T-helper 2 cell (primary cell): ENCODE measurements at regions not wholly inside any gene's neighbourhood (a gene's known extent, or its start where the extent isn't known, plus 50 kb on each side); places are given as distances from the start of the nearest gene placed in this dataset.
A peak's percentile ranks its signal among the peaks of the same experiment; 100 is the strongest.
"Not testable (repeated sequence)": the region's sequence is repeated elsewhere in the genome, so short reads cannot be mapped to it uniquely, and the experiment has no call there.

ENCODE experiments used
- DNase-seq, 5 experiments: peaks; one replicate each; pipeline versions ENCODE4 v3.0.0 to v3.0.0-alpha.2; 2012 to 2022

DNA sequence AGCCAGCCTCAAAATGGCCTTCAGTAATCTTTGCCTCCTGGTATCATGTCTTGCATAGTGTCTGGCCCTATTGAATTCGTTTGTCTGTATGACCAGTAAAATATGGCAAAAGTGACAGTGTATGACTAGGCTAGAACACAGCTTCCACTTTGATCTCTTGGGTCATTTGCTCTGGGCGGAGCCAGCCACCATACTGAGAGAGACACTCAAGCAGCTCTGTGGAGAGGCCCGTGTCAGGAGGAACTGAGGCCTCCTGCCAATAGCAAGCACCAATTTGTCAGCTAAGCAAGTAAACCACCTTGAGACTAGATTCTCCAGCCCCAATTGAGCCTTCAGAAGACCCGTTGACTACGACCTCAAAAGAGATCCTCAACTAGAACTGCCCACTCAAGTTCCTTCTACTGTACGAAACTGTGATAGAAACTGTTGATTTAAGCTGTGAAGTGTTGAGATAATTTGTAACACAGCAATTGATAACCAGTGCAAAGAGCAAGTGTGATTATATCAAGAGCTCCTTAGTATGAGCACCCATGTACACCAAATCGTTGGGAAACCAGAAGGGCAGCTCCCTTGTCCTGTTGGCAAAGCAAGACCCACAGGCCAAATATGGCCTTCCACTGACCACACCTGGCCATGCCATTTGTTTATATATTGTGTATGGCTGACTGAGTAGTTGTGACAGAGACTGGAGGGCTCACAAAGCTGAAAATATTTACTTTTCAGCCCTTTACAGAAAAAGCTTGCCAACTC is 52.7 kb upstream of the SERBP1 start:
- no peak for DNase-seq

DNA sequence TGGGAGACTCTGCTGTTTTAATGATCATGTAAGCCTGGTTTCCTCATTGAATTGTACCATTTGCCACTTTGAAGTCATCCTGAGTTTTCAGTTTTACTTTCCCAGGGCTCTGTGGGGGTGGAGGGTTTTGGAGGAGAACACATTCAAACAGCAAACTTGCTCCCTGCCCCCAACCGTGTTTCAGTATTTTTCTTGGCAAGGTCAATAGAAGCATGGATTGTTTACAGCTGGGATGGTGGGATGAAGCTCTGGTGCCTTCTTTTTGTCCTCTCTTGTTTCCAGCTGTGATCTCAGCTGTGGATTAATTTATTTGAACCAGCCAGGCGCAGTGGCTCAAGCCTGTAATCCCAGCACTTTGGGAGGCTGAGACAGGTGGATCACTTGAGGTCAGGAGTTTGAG is 54.3 kb upstream of the SERBP1 start:
- DNase-seq: no peak

DNA sequence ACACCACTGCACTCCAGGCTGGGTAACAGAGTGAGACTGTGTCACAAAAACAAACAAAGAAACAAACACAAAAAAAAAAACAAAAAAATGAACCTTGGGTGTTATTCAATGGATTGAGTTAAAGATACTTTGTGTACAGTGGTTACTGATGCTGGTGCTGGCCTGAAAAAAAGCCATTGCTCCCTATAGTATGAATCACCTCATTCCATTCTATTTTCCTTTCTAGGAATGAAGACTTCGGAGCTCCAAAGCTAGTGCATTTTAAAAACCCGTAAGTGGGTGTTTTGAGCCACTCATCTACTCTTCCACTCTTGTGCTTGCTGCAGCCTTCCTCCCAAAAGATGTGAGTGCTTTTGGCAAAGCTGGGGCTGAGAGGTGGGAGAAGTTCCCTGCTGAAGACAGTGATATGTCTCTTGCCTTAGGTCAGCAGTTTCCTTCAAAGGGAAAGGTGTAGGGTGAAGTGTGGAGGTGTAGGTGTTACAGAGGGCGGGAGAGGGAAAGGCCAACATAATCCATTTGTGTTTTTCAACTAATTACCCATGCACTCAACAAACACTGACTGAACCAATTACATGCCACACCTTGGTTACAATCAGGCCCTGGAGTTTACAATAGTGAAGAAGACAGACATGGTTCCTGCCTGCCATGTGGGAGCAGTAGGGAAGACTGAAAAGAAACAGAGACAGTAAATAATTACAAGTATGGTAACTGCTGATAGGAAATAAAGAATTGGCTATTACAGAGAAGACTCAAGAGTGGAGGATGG is 55.0 kb upstream of the SERBP1 start:
- DNase-seq: no peak

DNA sequence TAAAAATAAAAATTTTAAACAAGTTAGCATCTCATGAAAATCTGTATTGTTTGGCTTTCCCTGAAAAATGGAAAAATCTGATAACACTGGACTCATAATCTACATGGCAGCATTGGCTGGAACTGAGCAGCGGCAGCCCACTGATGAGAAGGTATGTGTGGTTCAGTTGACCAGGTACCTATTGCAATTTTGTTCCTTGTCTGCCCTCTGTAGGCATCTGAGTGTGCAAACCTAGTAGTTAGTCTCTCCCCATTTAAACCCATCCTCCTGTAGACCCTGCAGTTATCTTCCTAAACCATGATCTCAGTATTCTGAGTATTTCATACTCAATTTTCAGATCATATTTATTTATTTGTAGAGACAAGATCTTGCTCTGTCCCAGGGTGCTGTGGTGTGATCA is 59.4 kb upstream of the SERBP1 start:
- DNase-seq: peak in 1 of 5 experiments; percentile 13

DNA sequence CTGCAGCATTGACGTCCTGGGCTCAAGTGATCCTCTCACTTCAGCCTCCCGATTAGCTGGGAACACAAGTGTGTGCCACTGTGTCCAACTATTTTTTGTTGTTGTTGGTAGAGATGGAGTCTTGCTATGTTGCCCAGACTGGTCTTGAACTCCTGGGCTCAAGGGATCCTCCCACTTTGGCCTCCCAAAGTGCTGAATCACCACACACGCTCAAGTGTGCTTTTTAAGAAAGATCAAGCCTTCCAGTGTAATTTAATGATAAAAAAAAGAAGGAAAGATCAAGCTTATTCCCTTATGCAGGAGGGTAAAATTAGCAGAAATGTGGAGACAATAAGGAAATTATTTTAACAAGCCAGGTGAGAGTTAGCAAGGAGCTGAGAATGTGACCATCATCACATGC is 61.1 kb upstream of the SERBP1 start:
- no peak for DNase-seq

DNA sequence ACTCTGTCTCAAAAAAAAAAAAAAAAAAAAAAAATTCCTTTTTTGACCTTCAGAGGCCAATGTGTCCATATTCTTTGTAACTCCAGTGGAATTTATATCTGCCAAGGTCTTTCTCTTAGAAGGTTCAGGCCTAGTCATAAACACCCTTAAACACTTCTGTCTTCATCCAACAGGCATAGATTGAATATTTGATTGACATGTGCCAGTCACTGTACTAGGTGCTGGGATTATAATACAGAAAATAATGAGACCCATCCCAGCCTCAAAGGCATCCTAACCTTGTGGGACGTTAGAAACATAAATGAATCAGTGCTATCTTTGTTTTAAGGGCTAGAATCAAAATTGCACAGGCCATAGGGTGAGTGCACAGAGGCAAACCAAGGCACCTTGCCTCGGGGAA is 62.9 kb upstream of the SERBP1 start:
- DNase-seq: no peak

DNA sequence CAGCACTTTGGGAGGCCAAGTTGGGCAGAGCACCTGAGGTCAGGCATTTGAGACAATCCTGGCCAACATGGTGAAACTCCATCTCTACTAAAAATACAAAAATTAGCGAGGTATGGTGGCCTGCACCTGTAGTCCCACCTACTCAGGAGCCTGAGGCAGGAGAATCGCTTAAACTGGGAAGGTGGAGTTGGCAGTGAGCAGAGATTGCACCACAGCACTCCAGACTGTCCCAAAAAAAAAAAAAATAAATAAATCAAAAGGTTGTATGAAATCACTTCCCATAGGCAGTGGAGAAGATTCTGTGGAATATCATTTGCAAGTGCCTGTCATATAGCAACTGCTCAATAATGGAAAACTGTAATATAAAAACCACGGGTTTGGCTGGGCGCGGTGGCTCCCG is 65.1 kb upstream of the SERBP1 start:
- DNase-seq: no peak

DNA sequence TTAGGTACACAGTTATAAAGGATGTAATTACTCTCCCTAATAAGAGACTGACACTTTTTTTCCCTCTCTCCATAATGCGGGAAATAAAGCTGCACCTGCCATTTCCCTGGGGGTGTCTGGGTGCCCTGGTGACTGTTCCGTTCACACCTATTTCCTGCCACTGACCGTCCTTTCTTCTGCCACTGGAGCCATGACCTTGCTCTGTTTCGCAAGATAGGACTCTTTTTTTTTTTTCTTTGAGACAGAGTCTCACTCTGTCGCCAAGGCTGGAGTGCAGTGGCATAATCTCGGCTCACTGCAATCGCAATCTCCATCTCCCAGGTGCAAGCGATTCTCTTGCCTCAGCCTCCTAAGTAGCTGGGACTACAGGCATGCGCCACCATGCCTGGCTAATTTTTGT is 66.1 kb upstream of the SERBP1 start:
- no peak for DNase-seq

DNA sequence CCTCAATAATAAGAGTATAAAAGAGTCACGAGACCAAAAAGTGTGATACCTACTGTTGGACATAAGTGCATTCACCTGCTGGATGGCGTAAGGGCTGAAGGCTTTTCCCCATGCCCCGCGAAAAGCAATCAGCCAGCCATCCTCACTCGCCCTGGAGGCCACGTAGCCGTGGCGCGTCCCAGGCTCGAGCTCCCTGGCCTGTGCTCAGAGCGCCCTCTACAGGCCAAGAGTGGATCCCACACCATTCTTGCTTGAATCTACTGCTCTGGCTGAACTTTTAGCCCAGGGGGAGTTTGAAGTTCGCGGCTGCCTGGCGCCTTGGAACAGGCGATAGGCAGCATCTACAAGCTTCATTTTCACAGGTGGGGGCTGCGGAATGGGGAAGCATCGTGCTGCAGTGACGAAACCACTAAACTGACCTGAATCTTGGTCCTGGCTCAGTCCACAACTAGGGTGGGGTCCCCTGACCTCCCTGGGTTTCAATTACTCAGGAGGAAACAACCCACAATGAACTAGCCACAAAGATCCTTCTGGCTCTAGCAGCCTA is 70.3 kb upstream of the SERBP1 start:
- peak; percentile 59 to 87 (median 72) for DNase-seq

DNA sequence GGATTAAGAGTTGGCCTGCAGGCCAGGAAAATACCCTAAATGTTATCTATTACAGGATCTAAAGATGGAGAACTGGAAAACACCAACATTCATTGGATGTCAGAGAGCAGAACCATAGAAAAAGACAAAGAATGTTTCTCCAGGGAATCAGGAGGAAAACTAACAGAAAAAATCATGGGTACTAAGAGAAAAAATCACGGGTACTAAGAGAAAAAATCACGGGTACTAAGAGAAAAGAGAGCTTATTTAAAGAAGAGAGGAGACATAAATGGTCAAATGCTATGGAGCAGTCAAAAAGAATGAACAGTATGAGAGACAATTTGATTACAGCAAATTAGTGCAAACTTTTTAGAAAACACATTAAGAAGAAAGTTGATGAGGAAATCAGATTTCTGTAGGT is 73.8 kb upstream of the SERBP1 start:
- DNase-seq: no peak

DNA sequence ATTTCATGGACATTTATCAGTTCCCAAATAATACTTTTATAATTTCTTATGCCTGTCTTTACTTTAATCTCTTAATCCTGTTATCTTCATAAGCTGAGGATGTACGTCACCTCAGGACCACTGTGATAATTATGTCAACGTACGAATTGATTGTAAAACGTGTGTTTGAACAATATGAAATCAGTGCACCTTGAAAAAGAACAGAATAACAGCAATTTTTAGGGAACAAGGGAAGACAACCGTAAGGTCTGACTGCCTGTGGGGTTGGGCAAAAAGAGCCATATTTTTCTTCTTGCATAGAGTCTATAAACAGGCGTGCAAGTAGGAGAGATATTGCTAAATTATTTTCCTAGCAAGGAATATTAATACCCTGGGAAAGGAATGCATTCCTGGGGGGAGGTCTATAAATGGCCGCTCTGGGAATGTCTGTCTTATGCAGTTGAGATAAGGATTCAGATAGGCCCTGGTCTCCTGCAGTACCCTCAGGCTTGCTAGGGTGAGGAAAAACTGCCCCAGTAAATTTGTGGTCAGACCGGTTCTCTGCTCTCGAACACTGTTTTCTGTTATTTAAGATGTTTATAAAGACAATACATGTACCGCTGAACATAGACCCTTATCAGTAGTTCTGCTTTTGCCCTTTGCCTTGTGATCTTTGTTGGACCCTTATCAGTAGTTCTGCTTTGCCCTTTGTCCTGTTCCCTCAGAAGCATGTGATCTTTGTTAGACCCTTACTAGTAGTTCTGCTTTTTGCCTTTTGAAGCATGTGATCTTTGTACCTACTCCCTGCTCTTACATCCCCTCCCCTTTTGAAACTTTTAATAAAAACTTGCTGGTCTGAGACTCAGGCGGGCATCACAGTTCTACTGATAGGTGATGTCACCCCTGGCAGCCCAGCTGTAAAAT is 83.4 kb upstream of the SERBP1 start:
- not testable (repeated sequence) for DNase-seq

DNA sequence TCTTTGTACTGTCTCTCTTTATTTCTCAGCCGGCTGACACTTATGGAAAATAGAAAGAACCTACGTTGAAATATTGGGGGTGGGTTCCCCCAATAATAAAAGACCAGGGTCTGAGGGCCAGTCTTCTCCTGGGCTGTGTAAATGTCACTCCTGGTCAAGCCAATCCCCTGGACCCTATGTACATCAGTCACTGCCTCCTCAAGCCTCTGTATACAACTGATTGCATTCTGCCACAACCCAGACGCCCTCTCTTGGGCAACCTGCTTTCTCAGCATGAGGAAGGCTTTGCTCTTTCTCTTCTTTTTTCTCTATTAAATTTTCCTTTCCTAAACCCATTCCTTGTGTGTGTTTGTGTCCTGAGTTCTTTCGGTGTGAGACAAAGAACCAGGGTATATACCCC is 84.1 kb upstream of the SERBP1 start:
- no peak for DNase-seq

DNA sequence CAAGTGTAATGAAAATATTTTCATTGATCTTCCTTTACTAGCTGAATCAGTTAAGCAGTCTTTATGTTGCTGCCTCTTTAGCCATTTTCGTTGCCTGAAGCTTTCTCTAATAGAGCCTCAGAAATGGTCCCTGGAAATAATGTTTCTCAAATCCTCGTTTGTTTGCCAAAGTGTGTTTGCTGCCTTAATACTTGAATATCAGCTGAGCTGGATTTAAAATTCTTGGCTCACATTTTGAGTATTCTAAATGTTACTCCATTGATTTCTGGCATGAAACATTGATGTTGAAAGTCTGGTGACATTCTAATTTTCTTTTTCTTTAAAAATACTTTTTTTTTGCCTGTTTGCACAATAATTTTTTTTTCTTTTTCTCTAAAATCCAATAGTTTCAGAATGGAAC is 84.6 kb upstream of the SERBP1 start:
- no peak for DNase-seq

DNA sequence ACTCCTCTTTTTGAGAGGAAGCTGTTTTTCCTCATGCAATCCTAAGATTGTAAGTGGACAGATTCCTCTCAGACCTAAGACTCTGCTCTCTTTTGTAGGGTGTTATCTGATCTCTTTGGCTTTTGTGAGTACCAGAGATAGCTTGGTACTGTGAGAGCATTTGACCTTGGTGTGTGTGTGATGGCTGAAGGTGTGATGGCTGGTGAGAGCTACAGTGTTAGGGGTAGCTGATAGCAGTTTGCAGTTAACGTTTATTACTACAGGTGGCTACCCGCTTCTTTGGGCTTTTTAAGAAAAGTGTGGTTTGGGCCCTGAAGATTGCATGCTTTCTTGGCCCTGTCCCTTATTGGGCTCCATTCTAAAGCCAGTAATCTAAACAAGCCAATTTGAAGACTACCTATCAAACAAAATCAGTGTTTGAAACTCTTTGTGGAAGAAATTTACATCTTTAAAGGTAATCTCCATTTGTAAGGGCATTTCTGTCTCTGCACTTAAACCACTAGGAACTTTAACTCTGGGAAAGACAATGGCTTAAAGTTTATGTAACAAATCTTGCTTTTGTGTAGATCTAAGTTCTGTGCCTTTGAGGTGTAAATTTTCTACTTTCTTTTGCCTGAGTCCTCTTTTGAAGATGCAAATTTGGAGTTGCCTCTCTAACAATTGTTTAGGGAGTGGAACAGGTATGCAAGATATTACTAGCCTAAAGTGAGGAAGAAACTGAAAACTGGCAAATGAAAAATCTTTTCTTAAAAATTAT is 85.3 kb upstream of the SERBP1 start:
- DNase-seq: no peak

DNA sequence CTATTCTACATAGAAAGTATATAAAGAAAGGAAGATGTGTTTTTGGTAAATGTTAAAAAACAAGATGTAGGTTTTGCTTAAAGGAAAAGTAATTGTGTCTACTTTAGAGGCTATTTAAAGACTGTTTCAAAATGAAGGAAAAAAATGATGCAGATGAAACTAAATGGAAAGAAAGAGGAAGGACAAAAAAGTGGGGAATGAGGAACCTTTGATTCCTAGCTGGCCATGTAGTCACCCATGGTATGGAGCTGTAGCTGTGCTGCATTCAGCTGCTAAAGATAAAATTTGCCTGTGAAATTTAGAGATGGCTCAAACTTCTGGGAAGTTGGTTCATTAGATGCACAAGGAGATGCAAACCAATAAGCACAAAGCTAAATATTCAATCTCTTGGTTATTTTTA is 86.8 kb upstream of the SERBP1 start:
- DNase-seq: no peak

DNA sequence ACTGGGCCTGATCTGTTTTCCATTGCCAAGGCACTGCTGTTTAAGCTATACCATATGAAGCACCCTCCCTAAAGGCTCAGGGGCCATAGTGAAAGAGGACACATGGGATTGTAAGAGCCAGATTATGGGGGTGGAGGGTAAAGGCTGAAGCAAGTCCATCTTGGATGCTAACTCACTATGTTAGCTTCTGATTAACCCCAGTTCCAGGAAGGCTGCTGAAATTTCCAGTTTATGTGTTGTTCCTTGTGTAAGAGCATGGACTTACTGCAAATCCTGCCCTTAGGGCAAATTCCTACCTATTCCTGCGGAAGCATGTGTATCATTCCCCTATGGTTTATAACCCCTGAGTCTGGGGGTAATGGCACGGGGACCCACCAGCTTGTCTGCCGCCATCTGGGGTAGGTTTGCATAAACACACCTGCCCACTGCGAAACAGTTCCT is 91.8 kb upstream of the SERBP1 start:
- DNase-seq: no peak

DNA sequence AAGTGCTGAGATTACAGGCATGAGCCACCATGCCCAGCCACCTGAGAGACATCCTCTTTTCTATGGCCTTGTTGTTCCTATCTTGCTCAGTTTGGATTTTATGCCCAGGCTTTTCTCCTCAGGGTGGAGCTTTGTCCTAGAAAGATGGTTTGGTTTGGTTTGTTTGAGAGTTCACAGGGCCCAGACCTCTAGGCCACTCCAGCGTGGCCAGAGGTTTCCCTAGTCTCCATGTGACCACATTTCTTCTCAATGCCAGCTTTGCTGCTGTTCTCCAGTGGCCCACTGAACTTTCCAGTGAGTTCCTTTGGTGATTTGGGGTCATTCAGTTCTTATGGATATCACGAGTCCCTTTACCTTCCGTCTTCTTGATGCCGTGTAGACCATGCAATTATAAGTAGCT is 92.6 kb upstream of the SERBP1 start:
- no peak for DNase-seq

DNA sequence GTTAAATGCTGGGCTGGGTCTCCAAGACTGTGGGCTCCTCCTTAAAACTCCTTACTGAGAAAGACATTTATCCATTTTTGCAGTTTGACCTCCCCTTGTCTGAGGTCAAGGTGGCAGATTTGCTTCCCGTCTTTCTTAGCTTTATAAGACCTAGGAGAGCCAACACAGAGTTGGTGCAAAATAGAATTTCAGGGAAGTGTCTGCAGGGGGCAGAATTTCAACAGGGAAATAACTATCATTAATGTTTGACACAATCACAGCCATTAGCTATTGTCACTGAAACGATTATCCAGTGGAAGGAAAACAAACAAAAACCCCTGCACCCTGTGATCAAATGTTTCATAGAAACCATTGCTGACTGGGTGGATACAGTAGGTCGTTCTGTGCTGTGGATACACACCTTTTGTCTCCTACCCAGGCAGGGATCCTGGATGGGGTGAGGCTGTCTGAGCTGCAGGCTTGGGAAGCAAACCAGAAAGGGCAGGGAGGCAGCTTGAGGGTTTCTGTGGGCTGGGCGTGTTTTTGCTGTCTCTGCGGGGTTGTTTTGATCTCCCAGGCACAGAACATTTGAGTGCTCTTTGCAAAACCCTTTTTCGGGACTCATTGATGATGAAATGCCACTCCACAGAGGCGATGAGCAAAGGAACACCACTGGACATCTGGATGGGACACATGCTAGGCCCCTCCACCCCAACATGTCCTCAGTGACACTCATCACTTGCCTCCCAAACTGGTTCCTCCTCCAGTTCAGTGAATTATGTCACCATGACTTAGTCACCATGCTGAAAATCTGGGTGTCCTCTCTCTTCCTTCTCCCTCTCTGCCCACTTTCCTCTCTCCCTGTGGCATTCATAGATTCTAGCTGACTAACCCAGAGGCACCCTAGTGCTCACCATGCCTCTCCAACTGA is 94.2 kb upstream of the SERBP1 start:
- DNase-seq: no peak

DNA sequence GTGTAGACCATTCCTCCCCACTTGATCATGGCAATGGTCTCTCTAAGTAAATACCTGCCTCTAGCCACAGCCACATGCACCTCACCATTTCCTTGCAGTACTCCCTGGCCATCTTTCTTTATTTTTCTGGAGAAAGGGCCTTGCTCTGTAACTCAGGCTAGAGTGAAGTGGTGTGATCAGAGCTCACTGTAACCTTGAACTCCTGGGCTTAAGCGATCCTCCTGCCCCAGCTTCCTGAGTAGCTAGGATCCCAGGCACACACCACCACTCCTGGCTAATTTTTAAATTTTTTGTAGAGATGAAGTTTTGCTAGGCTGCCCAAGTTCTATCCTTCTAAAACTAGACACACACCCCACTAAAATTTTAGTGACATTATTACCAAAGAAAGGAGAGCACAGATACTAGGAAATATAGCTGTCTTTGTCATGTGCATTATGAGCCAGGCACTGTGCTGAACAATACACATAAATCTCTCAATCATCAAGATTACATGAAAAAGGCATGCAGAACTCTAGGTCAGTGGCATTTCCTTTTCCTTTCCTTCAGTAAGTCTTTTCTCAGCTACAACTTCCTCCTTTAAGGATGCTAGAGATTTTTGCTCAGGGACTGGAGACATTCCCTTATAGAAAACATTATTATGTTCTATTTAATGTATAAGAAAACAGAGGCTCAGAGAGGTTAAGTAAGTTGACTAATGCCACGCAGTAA is 95.0 kb upstream of the SERBP1 start:
- DNase-seq: no peak

DNA sequence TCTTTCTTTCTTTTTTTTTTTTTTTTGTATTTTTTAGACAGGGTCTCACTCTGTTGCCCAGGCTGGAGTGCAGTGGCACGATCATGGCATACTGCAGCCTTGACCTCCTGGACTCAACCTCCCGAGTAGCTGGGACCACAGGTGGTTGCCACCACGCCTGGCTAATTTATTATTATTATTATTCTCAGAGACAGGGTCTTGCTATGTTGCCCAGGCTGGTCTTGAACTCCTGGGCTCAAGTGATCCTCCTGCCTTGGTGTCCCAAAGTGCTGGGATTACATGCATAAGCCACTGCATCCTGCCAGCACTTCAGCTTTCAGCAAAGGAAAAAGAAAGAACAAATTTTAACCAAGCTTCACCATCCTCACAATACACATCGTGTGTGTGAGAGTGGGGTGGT is 97.9 kb upstream of the SERBP1 start:
- no peak for DNase-seq

DNA sequence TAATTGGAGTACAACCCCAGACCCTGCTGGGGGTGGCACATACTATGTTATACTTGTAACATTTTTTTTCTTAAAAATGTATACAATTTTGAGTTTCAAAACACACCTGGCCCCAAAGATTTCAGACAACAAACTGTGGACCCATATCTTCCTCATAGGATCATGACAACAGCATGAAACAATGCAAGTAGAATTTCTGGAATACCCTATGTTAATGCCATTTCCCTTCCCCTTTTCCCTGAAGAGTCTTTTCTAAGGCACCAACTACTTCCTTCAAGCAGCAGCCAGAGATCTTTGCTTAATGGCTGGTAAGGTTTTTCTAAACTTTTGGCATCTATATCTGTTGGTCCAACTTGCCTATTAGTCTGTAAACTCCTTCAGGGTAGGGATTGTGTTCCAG is 99.9 kb upstream of the SERBP1 start:
- no peak for DNase-seq
